Neural progenitor cell (in vitro differentiated cells): ENCODE measurements at regions not wholly inside any gene's neighbourhood (a gene's known extent, or its start where the extent isn't known, plus 50 kb on each side); places are given as distances from the start of the nearest gene placed in this dataset.

Source experiments
- DNase-seq: peaks from one replicate; pipeline ENCODE4 v3.0.0-alpha.2; 2016; ENCODE audit warnings: low spot score
- H2AFZ ChIP-seq: fragments of 200-600 bp; sonication (generic); replicated peaks from 2 replicates; pipeline ENCODE4 v1.6.1; 2016; ENCODE audit warnings: antibody characterized with exemption
- H3F3A ChIP-seq: fragments of 200-600 bp; sonication (generic); 2 replicates; pipeline ENCODE4 v1.6.1; 2016; ENCODE audit warnings: antibody characterized with exemption, low read depth
- H3K27ac ChIP-seq: fragments of 200-600 bp; sonication (generic); 2 replicates; pipeline ENCODE4 v1.5.1; 2016; ENCODE audit warnings: mild to moderate bottlenecking
- H3K27me3 ChIP-seq: fragments of 200-600 bp; sonication (generic); 2 replicates; pipeline ENCODE4 v1.6.1; 2016; ENCODE audit warnings: mild to moderate bottlenecking, moderate library complexity
- H3K36me3 ChIP-seq: fragments of 200-600 bp; sonication (generic); 2 replicates; pipeline ENCODE4 v1.5.1; 2016
- H3K4me1 ChIP-seq: fragments of 200-600 bp; sonication (generic); 2 replicates; pipeline ENCODE4 v1.6.1; 2016; ENCODE audit warnings: mixed run types
- H3K4me2 ChIP-seq: fragments of 200-600 bp; sonication (generic); 2 replicates; pipeline ENCODE4 v1.6.1; 2016
- H3K4me3 ChIP-seq: fragments of 200-600 bp; sonication (generic); 2 replicates; pipeline ENCODE4 v1.5.1; 2016
- H3K79me2 ChIP-seq: fragments of 200-600 bp; sonication (generic); 2 replicates; pipeline ENCODE4 v1.6.1; 2016; ENCODE audit warnings: low read depth
- H3K9ac ChIP-seq: fragments of 200-600 bp; sonication (generic); 2 replicates; pipeline ENCODE4 v1.6.1; 2016
- H3K9me3 ChIP-seq: fragments of 200-600 bp; sonication (generic); 2 replicates; pipeline ENCODE4 v1.5.1; 2016; ENCODE audit warnings: low read depth
- H4K20me1 ChIP-seq: fragments of 200-600 bp; sonication (generic); 2 replicates; pipeline ENCODE4 v1.6.1; 2016; ENCODE audit warnings: low read depth
- H3K27ac Mint-ChIP-seq: 3 replicates; pipeline ENCODE4 v1.8.0; 2021; ENCODE audit warnings: mixed read lengths
- H3K27me3 Mint-ChIP-seq: 2 replicates; pipeline ENCODE4 v1.8.0; 2022; ENCODE audit warnings: low read depth, mild to moderate bottlenecking, inconsistent platforms, moderate library complexity, mixed read lengths; ENCODE audit not compliant: insufficient read depth
- H3K36me3 Mint-ChIP-seq: 3 replicates; pipeline ENCODE4 v1.8.0; 2021; ENCODE audit warnings: mixed read lengths
- H3K4me1 Mint-ChIP-seq: 3 replicates; pipeline ENCODE4 v1.8.0; 2021; ENCODE audit warnings: mixed read lengths
- H3K4me3 Mint-ChIP-seq: 3 replicates; pipeline ENCODE4 v1.8.0; 2021; ENCODE audit warnings: mild to moderate bottlenecking, moderate library complexity, mixed read lengths
- H3K9me3 Mint-ChIP-seq: 3 replicates; pipeline ENCODE4 v1.8.0; 2020; ENCODE audit warnings: mixed read lengths
- EZH2 ChIP-seq: fragments of 200-600 bp; sonication (generic); IDR thresholded peaks from 2 replicates; pipeline ENCODE4 v1.6.1; 2017; ENCODE audit warnings: antibody characterized with exemption, mild to moderate bottlenecking, moderate library complexity
- EZH2phosphoT487 ChIP-seq: fragments of 200-600 bp; sonication (generic); IDR thresholded peaks from 2 replicates; pipeline ENCODE4 v1.6.1; 2017; ENCODE audit warnings: antibody characterized with exemption
- TF ChIP-seq, protein P1 (sequence below): fragments of 200-600 bp; sonication (generic); IDR thresholded peaks from 2 replicates; pipeline ENCODE4 v1.5.1; 2017; ENCODE audit warnings: antibody characterized with exemption, mild to moderate bottlenecking

- Histone ChIP-seq H3K27me3 (no peaks in the 10 kb centered on the region), H3F3A (no peaks in the 10 kb centered on the region), H2AFZ (no peak overlapping the region), H3K4me3 (no peak overlapping the region), H3K4me2 (no peak overlapping the region), H3K4me1 (peaks cover 2% of the 10 kb centered on the region), H3K9ac (no peak overlapping the region), H4K20me1 (no peaks in the 10 kb centered on the region), H3K36me3 (no peaks in the 10 kb centered on the region), H3K27ac (no peak overlapping the region), H3K9me3 (no peaks in the 10 kb centered on the region), H3K79me2 (no peaks in the 10 kb centered on the region)
- Mint-ChIP-seq H3K9me3 (peaks cover 4% of the 10 kb centered on the region), H3K36me3 (peaks cover 2% of the 10 kb centered on the region), H3K4me1 (peaks cover 3% of the 10 kb centered on the region), H3K27ac (no peak overlapping the region), H3K27me3 (peaks cover 3% of the 10 kb centered on the region), H3K4me3 (no peak overlapping the region)
- no peak for DNase-seq
- no peak for TF ChIP-seq EZH2
- TF ChIP-seq EZH2phosphoT487, result no peak
- TF ChIP-seq, protein P1, sequence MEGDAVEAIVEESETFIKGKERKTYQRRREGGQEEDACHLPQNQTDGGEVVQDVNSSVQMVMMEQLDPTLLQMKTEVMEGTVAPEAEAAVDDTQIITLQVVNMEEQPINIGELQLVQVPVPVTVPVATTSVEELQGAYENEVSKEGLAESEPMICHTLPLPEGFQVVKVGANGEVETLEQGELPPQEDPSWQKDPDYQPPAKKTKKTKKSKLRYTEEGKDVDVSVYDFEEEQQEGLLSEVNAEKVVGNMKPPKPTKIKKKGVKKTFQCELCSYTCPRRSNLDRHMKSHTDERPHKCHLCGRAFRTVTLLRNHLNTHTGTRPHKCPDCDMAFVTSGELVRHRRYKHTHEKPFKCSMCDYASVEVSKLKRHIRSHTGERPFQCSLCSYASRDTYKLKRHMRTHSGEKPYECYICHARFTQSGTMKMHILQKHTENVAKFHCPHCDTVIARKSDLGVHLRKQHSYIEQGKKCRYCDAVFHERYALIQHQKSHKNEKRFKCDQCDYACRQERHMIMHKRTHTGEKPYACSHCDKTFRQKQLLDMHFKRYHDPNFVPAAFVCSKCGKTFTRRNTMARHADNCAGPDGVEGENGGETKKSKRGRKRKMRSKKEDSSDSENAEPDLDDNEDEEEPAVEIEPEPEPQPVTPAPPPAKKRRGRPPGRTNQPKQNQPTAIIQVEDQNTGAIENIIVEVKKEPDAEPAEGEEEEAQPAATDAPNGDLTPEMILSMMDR, result no peak
These were observed 189.9 kb upstream of the PGRMC2 start for GRCh38 chr4:128477540-128477939.

GRCh38 chr4:128475597-128475996 is 188.0 kb upstream of the PGRMC2 start:
- DNase-seq, result no peak
- no peak overlapping the region for H3K4me3 ChIP-seq
- Mint-ChIP-seq H3K27ac (no peak overlapping the region), H3K9me3 (peaks cover 4% of the 10 kb centered on the region), H3K4me3 (no peak overlapping the region), H3K27me3 (peaks cover 3% of the 10 kb centered on the region), H3K4me1 (peaks cover 4% of the 10 kb centered on the region), H3K36me3 (peaks cover 2% of the 10 kb centered on the region)
- no peak overlapping the region for H3K9ac ChIP-seq
- H2AFZ ChIP-seq, result no peak overlapping the region
- peaks cover 3% of the 10 kb centered on the region for H3K4me1 ChIP-seq
- H3K9me3 ChIP-seq, result no peaks in the 10 kb centered on the region
- no peaks in the 10 kb centered on the region for H3K36me3 ChIP-seq
- H3F3A ChIP-seq, result peaks cover 3% of the 10 kb centered on the region
- no peak overlapping the region for H3K27ac ChIP-seq
- H4K20me1 ChIP-seq, result no peaks in the 10 kb centered on the region
- H3K27me3 ChIP-seq, result no peaks in the 10 kb centered on the region
- TF ChIP-seq, protein P1, result no peak
- TF ChIP-seq EZH2, result no peak
- no peak for TF ChIP-seq EZH2phosphoT487
- no peak overlapping the region for H3K4me2 ChIP-seq
- no peaks in the 10 kb centered on the region for H3K79me2 ChIP-seq

DNA sequence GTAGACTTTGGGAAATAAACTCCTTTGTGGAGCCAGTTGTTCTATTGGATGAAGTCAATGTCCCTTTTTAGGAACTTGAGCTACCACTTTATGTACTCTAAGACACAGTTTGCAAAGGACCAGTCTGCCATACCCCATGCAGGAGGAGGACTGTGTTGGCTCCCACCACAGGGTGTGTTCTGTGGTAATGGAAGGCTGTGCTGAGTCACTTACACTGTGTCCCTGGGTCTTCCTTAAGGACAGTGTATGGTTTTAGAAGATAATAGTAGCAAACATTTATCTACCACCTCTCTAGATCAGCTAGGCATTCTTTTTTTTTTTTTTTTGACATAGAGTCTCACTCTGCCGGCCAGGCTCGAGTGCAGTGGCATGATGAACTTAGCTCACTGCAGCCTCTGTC is 184.0 kb upstream of the PGRMC2 start:
- Mint-ChIP-seq H3K9me3 (peaks cover 4% of the 10 kb centered on the region), H3K27me3 (peaks cover 6% of the 10 kb centered on the region), H3K4me1 (peaks cover 4% of the 10 kb centered on the region), H3K4me3 (no peak overlapping the region), H3K36me3 (peaks cover 2% of the 10 kb centered on the region), H3K27ac (no peak overlapping the region)
- no peak for DNase-seq
- Histone ChIP-seq H3K4me1 (peaks cover 3% of the 10 kb centered on the region), H3K27me3 (no peaks in the 10 kb centered on the region), H3K9me3 (no peaks in the 10 kb centered on the region), H3K9ac (no peak overlapping the region), H4K20me1 (no peaks in the 10 kb centered on the region), H2AFZ (no peak overlapping the region), H3K36me3 (no peaks in the 10 kb centered on the region), H3K4me3 (no peak overlapping the region), H3K27ac (no peak overlapping the region), H3K4me2 (no peak overlapping the region), H3F3A (peaks cover 3% of the 10 kb centered on the region), H3K79me2 (no peaks in the 10 kb centered on the region)
- no peak for TF ChIP-seq EZH2phosphoT487
- TF ChIP-seq, protein P1, result no peak
- no peak for TF ChIP-seq EZH2
